SK-N-SH (cell line): ENCODE measurements at regions not wholly inside any gene's neighbourhood (a gene's known extent, or its start where the extent isn't known, plus 50 kb on each side); places are given as distances from the start of the nearest gene placed in this dataset.

Experiments used
- CTCF ChIP-seq: fragments of 200-600 bp; sonication (generic); IDR thresholded peaks from 2 replicates; pipeline ENCODE4 v1.6.1; 2017; ENCODE audit warnings: antibody characterized with exemption, mild to moderate bottlenecking, moderate library complexity
- FOXM1 ChIP-seq: IDR thresholded peaks from 2 replicates; pipeline ENCODE4 v1.4.0; 2012; ENCODE audit warnings: low read depth, mild to moderate bottlenecking
- GATA2 ChIP-seq: sonication (generic); formaldehyde crosslinking; IDR thresholded peaks from 2 replicates; pipeline ENCODE4 v1.5.0; 2020; ENCODE audit warnings: mild to moderate bottlenecking, missing genetic modification reagents
- TAF1 ChIP-seq: IDR thresholded peaks from 2 replicates; pipeline ENCODE4 v1.6.1; 2012; ENCODE audit warnings: low read depth, mild to moderate bottlenecking, low read length, moderate library complexity, borderline replicate concordance
- TCF12 ChIP-seq: IDR thresholded peaks from 2 replicates; pipeline ENCODE4 v1.4.0; 2012

GRCh38 chr11:45754261-45754709 is 50.7 kb upstream of the SLC35C1 start:
- TF ChIP-seq GATA2 (CRISPR knock-in tag) = no peak
- no peak for TF ChIP-seq CTCF
- TF ChIP-seq TCF12 = no peak
- TF ChIP-seq FOXM1 = no peak
- no peak for TF ChIP-seq TAF1
